PC-3 (cell line): ENCODE measurements at regions not wholly inside any gene's neighbourhood (a gene's known extent, or its start where the extent isn't known, plus 50 kb on each side); places are given as distances from the start of the nearest gene placed in this dataset.

Experiments
- ATAC-seq: fragments of 200-7000 bp; cut with Tn5 transposase; 2 replicates; pipeline ENCODE4 v1.9.1; 2020; ENCODE audit warnings: mild to moderate bottlenecking, moderate library complexity
- BruUV-seq: library from RNA; stranded (reverse); fragments of 400-500 nt; replicated peaks from 2 replicates; lab custom pipeline; 2021; lab: Mats Ljungman, UMichigan
- CTCF ChIA-PET: fragments of 300-600 bp; sonication (Branson Sonifier 250); formaldehyde crosslinking; loops from one replicate; lab custom pipeline; 2022; ENCODE audit warnings: antibody characterized with exemption; lab: Charles Lee
- POLR2A ChIA-PET: fragments of 300-600 bp; sonication (Branson Sonifier 250); formaldehyde crosslinking; loops from one replicate; lab custom pipeline; 2022; ENCODE audit warnings: antibody characterized with exemption; ENCODE audit not compliant: unreplicated experiment; lab: Charles Lee
- DNase-seq: peaks from one replicate; pipeline ENCODE4 v3.0.0-alpha.2; 2015
- H2AFZ ChIP-seq: fragments of 300-600 bp; sonication (generic); 2 replicates; pipeline ENCODE4 v1.6.0; 2016; ENCODE audit warnings: antibody characterized with exemption, low read length
- H3F3A ChIP-seq: fragments of 300-600 bp; sonication (generic); one replicate; pipeline ENCODE4 v1.6.0; 2017; ENCODE audit warnings: antibody characterized with exemption, low read length, control low read depth, mild to moderate bottlenecking; ENCODE audit not compliant: unreplicated experiment
- H3K27ac ChIP-seq: fragments of 300-600 bp; sonication (generic); 2 replicates; pipeline ENCODE4 v1.5.1; 2016; ENCODE audit warnings: mild to moderate bottlenecking, low read length
- H3K27me3 ChIP-seq: fragments of 300-600 bp; sonication (generic); 2 replicates; pipeline ENCODE4 v1.6.1; 2016; ENCODE audit warnings: low read length, mixed read lengths
- H3K36me3 ChIP-seq: fragments of 300-600 bp; sonication (generic); 2 replicates; pipeline ENCODE4 v1.6.1; 2016; ENCODE audit warnings: low read depth, mixed run types, low read length, mixed read lengths
- H3K4me1 ChIP-seq: fragments of 300-600 bp; sonication (generic); 2 replicates; pipeline ENCODE4 v1.5.1; 2016; ENCODE audit warnings: low read length; ENCODE audit not compliant: insufficient read depth
- H3K4me2 ChIP-seq: fragments of 300-600 bp; sonication (generic); 2 replicates; pipeline ENCODE4 v1.6.0; 2016; ENCODE audit warnings: low read length
- H3K4me3 ChIP-seq: fragments of 300-600 bp; sonication (generic); 2 replicates; pipeline ENCODE4 v1.5.1; 2016; ENCODE audit warnings: mild to moderate bottlenecking, low read length, mixed read lengths
- H3K79me2 ChIP-seq: fragments of 300-600 bp; sonication (generic); 2 replicates; pipeline ENCODE4 v1.6.1; 2017; ENCODE audit warnings: low read length, mixed read lengths
- H3K9ac ChIP-seq: fragments of 300-600 bp; sonication (generic); 2 replicates; pipeline ENCODE4 v1.6.0; 2016; ENCODE audit warnings: mild to moderate bottlenecking, low read length
- H3K9me2 ChIP-seq: fragments of 300-600 bp; sonication (generic); replicated peaks from 2 replicates; pipeline ENCODE4 v1.6.1; 2016; ENCODE audit warnings: mixed run types, low read length, mixed read lengths
- H3K9me3 ChIP-seq: fragments of 300-600 bp; sonication (generic); 2 replicates; pipeline ENCODE4 v1.6.1; 2016; ENCODE audit warnings: low read length, mixed read lengths
- H4K20me1 ChIP-seq: fragments of 300-600 bp; sonication (generic); 2 replicates; pipeline ENCODE4 v1.6.1; 2016; ENCODE audit warnings: low read length, mixed read lengths
- EZH2 ChIP-seq: fragments of 300-600 bp; sonication (generic); IDR thresholded peaks from one replicate; pipeline ENCODE4 v1.6.1; 2017; ENCODE audit warnings: antibody characterized with exemption, mild to moderate bottlenecking, low read length; ENCODE audit not compliant: unreplicated experiment
- EZH2phosphoT487 ChIP-seq: fragments of 300-600 bp; sonication (generic); IDR thresholded peaks from 2 replicates; pipeline ENCODE4 v1.6.1; 2018; ENCODE audit warnings: mild to moderate bottlenecking, antibody characterized with exemption, low read length, borderline replicate concordance
- intact Hi-C: fragments of 100-400 bp; cut with micrococcal nuclease; formaldehyde crosslinking; loops from 2 replicates; pipeline ENCODE4 v1.9.0; 2023
- TF ChIP-seq, protein P1 (sequence below): fragments of 300-600 bp; sonication (generic); conservative IDR thresholded peaks from 2 replicates; pipeline ENCODE4 v1.5.1; 2017; ENCODE audit warnings: antibody characterized with exemption, low read depth, mild to moderate bottlenecking, low read length

DNA sequence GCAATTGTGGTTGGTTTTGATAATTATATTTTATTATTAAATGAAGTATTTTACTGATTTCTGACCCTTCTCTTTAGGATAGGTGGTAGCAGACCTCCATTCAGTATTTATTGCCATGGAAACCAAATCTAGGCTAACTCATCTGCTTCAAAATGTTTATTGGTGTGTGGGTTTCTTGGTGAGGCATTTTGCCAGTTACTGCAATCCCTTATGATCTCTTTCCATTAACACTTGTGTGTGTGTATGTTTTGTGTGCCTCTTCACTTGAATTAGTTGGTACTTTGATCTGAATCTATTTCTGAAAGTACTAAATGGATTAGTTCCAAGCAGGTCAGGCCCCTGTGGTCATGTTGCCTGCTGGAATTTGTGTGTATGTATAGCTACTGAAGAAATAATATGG is 184.4 kb upstream of the C11orf87 start:
- Histone ChIP-seq H3K9me3 (no peaks in the 10 kb centered on the region), H3F3A (no peaks in the 10 kb centered on the region), H3K27ac (no peak overlapping the region), H3K27me3 (no peaks in the 10 kb centered on the region), H2AFZ (no peak overlapping the region), H3K4me1 (no peaks in the 10 kb centered on the region), H3K4me3 (no peak overlapping the region), H3K36me3 (no peaks in the 10 kb centered on the region), H3K9ac (no peak overlapping the region), H3K79me2 (no peaks in the 10 kb centered on the region), H3K9me2 (no peaks in the 10 kb centered on the region), H4K20me1 (no peaks in the 10 kb centered on the region), H3K4me2 (no peak overlapping the region)
- ChIA-PET POLR2A (no interaction called here), CTCF (no interaction called here)
- TF ChIP-seq, protein P1, sequence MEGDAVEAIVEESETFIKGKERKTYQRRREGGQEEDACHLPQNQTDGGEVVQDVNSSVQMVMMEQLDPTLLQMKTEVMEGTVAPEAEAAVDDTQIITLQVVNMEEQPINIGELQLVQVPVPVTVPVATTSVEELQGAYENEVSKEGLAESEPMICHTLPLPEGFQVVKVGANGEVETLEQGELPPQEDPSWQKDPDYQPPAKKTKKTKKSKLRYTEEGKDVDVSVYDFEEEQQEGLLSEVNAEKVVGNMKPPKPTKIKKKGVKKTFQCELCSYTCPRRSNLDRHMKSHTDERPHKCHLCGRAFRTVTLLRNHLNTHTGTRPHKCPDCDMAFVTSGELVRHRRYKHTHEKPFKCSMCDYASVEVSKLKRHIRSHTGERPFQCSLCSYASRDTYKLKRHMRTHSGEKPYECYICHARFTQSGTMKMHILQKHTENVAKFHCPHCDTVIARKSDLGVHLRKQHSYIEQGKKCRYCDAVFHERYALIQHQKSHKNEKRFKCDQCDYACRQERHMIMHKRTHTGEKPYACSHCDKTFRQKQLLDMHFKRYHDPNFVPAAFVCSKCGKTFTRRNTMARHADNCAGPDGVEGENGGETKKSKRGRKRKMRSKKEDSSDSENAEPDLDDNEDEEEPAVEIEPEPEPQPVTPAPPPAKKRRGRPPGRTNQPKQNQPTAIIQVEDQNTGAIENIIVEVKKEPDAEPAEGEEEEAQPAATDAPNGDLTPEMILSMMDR, result no peak
- ATAC-seq, result no peak
- no TSS peak for BruUV-seq
- intact Hi-C loops, result no loop called here
- DNase-seq, result no peak

DNA sequence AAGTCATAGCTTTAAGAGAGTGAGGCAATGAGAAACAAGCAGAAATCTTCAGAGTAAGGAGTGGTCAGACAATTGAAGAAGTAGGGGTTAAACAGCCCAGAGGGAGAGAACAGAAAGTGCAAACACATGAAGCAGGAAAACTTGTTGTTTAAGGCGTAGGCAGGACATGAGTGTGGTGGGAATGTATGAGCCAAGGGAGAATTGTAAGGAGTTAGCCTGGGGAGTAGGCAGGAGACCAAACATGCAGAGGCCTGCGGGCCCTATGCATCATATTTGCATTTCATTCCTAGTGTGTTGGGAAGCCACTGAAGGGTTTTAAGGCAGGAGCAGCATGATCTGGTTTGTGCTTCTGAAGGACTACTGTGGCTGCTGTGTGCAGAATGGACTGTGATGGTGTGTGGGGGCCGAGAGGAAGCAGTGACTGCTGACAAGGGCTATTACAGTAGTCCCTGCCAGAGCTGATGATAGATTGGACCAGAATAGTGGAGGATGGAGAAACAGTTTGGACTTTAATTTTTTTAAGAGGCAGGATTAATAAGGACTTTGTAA is 179.9 kb upstream of the C11orf87 start:
- no TSS peak for BruUV-seq
- no peaks in the 10 kb centered on the region for H3K79me2 ChIP-seq
- no peaks in the 10 kb centered on the region for H3F3A ChIP-seq
- DNase-seq (no peak), ATAC-seq (no peak; the same call in 1 of the 2 replicates)
- H3K4me3 ChIP-seq, result no peak overlapping the region
- CTCF ChIA-PET, result no interaction called here
- no peak overlapping the region for H2AFZ ChIP-seq
- no peaks in the 10 kb centered on the region for H3K27me3 ChIP-seq
- H3K4me1 ChIP-seq, result peaks cover 7% of the 10 kb centered on the region
- no peaks in the 10 kb centered on the region for H4K20me1 ChIP-seq
- TF ChIP-seq, protein P1, result no peak
- TF ChIP-seq EZH2phosphoT487 (no peak), EZH2 (no peak)
- no peaks in the 10 kb centered on the region for H3K36me3 ChIP-seq
- no peaks in the 10 kb centered on the region for H3K9me2 ChIP-seq
- no peaks in the 10 kb centered on the region for H3K9me3 ChIP-seq
- no peak overlapping the region for H3K9ac ChIP-seq
- POLR2A ChIA-PET, result no interaction called here
- intact Hi-C loops, result no loop called here
- no peak overlapping the region for H3K4me2 ChIP-seq
- no peak overlapping the region for H3K27ac ChIP-seq

DNA sequence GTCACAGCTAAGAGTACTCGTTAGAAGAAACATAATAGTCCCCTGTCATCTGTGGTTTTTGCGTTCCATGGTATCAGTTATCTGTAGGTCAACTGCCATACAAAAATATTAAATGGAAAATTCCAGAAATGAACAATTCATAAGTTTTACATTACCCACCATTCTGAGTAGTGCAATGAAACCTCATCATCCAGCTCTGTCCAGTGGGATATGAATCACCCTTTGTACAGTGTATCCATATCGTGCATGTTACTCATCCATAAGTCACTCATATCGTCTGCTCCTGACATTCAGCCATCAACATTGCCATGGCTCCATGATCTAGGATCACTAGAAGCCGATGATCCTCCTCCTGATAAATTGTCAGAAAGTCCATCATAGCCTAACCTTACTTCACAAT is 174.9 kb upstream of the C11orf87 start:
- no peaks in the 10 kb centered on the region for H3K27me3 ChIP-seq
- H2AFZ ChIP-seq, result no peak overlapping the region
- H3F3A ChIP-seq, result no peaks in the 10 kb centered on the region
- H3K27ac ChIP-seq, result peak overlapping the region; percentile 27
- ATAC-seq (peak; percentile 99), DNase-seq (peak; percentile 84)
- no peak overlapping the region for H3K4me3 ChIP-seq
- TF ChIP-seq, protein P1, result no peak
- no peak for TF ChIP-seq EZH2phosphoT487
- no peak for TF ChIP-seq EZH2
- no peak overlapping the region for H3K9ac ChIP-seq
- H3K9me3 ChIP-seq, result no peaks in the 10 kb centered on the region
- H3K79me2 ChIP-seq, result no peaks in the 10 kb centered on the region
- peaks cover 7% of the 10 kb centered on the region for H3K4me1 ChIP-seq
- H3K36me3 ChIP-seq, result no peaks in the 10 kb centered on the region
- intact Hi-C loops, result no loop called here
- ChIA-PET POLR2A (no interaction called here), CTCF (no interaction called here)
- no TSS peak for BruUV-seq
- no peaks in the 10 kb centered on the region for H4K20me1 ChIP-seq
- no peaks in the 10 kb centered on the region for H3K9me2 ChIP-seq
- peak overlapping the region; percentile 18 for H3K4me2 ChIP-seq
